ENCODE measurements at regions not wholly inside any gene's neighbourhood (a gene's known extent, or its start where the extent isn't known, plus 50 kb on each side); places are given as distances from the start of the nearest gene placed in this dataset.

- no peak for TF ChIP-seq CTCF (IDR thresholded peaks at IDR 0.05)
- no peak for TF ChIP-seq POLR2A (IDR thresholded peaks at IDR 0.05)
- no peak overlapping the region for H3K4me3 ChIP-seq
- intact Hi-C loops (cut with DNase I) = no loop called here
Measured at GRCh38 chr17:14704121-14704520, 403.2 kb downstream of the HS3ST3B1 start.

GRCh38 chr17:14701886-14702285, 401.0 kb downstream of the HS3ST3B1 start:
- H3K27ac ChIP-seq = no peak overlapping the region
- peaks cover 0 to 13% (median 0%) of the 10 kb centered on the region in 3 donors for H3K4me1 ChIP-seq
- no peak overlapping the region for H3K4me3 ChIP-seq
- no peaks in the 10 kb centered on the region for H3K9me3 ChIP-seq
- H3K36me3 ChIP-seq = no peaks in the 10 kb centered on the region
- WGBS, 2 donors = 92 to 100% methylated on average over 1 of the region's 1 CpG
- TF ChIP-seq POLR2A (IDR thresholded peaks at IDR 0.05) (no peak), CTCF (IDR thresholded peaks at IDR 0.05) (no peak)
- DNase-seq = no peak
- no peaks in the 10 kb centered on the region for H3K27me3 ChIP-seq
- intact Hi-C loops (cut with DNase I) = no loop called here

More at GRCh38 chr17:14704121-14704520, 403.2 kb downstream of the HS3ST3B1 start:
- Histone ChIP-seq H3K9me3 (no peaks in the 10 kb centered on the region), H3K27me3 (no peaks in the 10 kb centered on the region), H3K36me3 (no peaks in the 10 kb centered on the region), H3K27ac (no peak overlapping the region), H3K4me1 (peaks cover 0 to 11% (median 0%) of the 10 kb centered on the region in 3 donors)
- DNase-seq = no peak
- WGBS, 2 donors = 76 to 92% methylated on average over 6 of the region's 6 CpGs

GRCh38 chr17:14699574-14700185, 398.8 kb downstream of the HS3ST3B1 start:
- intact Hi-C loops (cut with DNase I) = no loop called here
- H3K27ac ChIP-seq = no peak overlapping the region

GRCh38 chr17:14693382-14693781, 392.5 kb downstream of the HS3ST3B1 start:
- TF ChIP-seq POLR2A (IDR thresholded peaks at IDR 0.05) (no peak), CTCF (IDR thresholded peaks at IDR 0.05) (no peak)
- no peak for DNase-seq
- Histone ChIP-seq H3K4me1 (no peaks in the 10 kb centered on the region), H3K36me3 (no peaks in the 10 kb centered on the region), H3K27ac (no peak overlapping the region), H3K4me3 (no peak overlapping the region), H3K9me3 (no peaks in the 10 kb centered on the region), H3K27me3 (no peaks in the 10 kb centered on the region)
- intact Hi-C loops (cut with DNase I) = no loop called here
- WGBS, 2 donors = 29 to 33% methylated on average over 1 of the region's 1 CpG

More at GRCh38 chr17:14699574-14700185, 398.8 kb downstream of the HS3ST3B1 start:
- H3K27me3 ChIP-seq = no peaks in the 10 kb centered on the region
- H3K36me3 ChIP-seq = no peaks in the 10 kb centered on the region
- H3K4me1 ChIP-seq = peaks cover 0 to 13% (median 0%) of the 10 kb centered on the region in 3 donors
- no peaks in the 10 kb centered on the region for H3K9me3 ChIP-seq
- WGBS, 2 donors = 47 to 78% methylated on average over 1 of the region's 1 CpG
- no peak overlapping the region for H3K4me3 ChIP-seq
- TF ChIP-seq CTCF (IDR thresholded peaks at IDR 0.05) (no peak), POLR2A (IDR thresholded peaks at IDR 0.05) (no peak)
- DNase-seq = no peak

GRCh38 chr17:14690704-14691103, 389.8 kb downstream of the HS3ST3B1 start:
- TF ChIP-seq CTCF (IDR thresholded peaks at IDR 0.05) (no peak), POLR2A (IDR thresholded peaks at IDR 0.05) (no peak)
- no peak for DNase-seq
- no peaks in the 10 kb centered on the region for H3K9me3 ChIP-seq
- H3K27ac ChIP-seq = no peak overlapping the region
- intact Hi-C loops (cut with DNase I) = no loop called here
- H3K27me3 ChIP-seq = no peaks in the 10 kb centered on the region
- H3K4me1 ChIP-seq = no peaks in the 10 kb centered on the region
- no peak overlapping the region for H3K4me3 ChIP-seq
- 75 to 81% methylated on average over 2 of the region's 2 CpGs for WGBS, 2 donors
- no peaks in the 10 kb centered on the region for H3K36me3 ChIP-seq
